Testis (tissue), 2 donors: ENCODE measurements at regions not wholly inside any gene's neighbourhood (a gene's known extent, or its start where the extent isn't known, plus 50 kb on each side); places are given as distances from the start of the nearest gene placed in this dataset.

Experiments
- DNase-seq: peaks from one replicate; pipeline ENCODE4 v3.0.0-alpha.2; 2019
- H3K27ac ChIP-seq, 2 donors: fragments of 200-600 bp; sonication (generic); one replicate each; pipeline ENCODE4 v1.5.1; 2019
- H3K27me3 ChIP-seq: fragments of 200-600 bp; sonication (generic); one replicate; pipeline ENCODE4 v1.5.1; 2019
- H3K36me3 ChIP-seq: fragments of 200-600 bp; sonication (generic); one replicate; pipeline ENCODE4 v1.5.1; 2017; ENCODE audit warnings: low read depth; ENCODE audit errors: missing control alignments
- H3K4me1 ChIP-seq: fragments of 200-600 bp; sonication (generic); one replicate; pipeline ENCODE4 v1.5.1; 2019
- H3K4me3 ChIP-seq, 2 donors: fragments of 200-600 bp; sonication (generic); one replicate each; pipeline ENCODE4 v1.5.1; 2017 to 2019
- H3K9me3 ChIP-seq: fragments of 200-600 bp; sonication (generic); one replicate; pipeline ENCODE4 v1.5.1; 2017
- POLR2A ChIP-seq: fragments of 450-650 bp; IDR thresholded peaks from one replicate; pipeline ENCODE4 v1.6.1; 2017; ENCODE audit warnings: antibody characterized with exemption, mild to moderate bottlenecking, moderate library complexity
- WGBS, 2 donors: methylation state at CpG; one replicate each; pipeline ENCODE4 v1.1.5; 2018; 5-methylcytosine and 5-hydroxymethylcytosine counted together
- intact Hi-C: fragments of 100-400 bp; cut with DNase I; formaldehyde crosslinking; loops from one replicate; pipeline ENCODE4 v1.15.1; 2023; ENCODE audit warnings: low total_unique reads
- TF ChIP-seq, protein P1 (sequence below), 3 experiments: fragments of 450-650 bp in 2 of 3; fragments of 200-600 bp in 1 of 3; sonication (generic) in 1 of 3; IDR thresholded peaks; one replicate each; pipeline ENCODE4 v1.5.1; 2016 to 2019; ENCODE audit warnings: antibody characterized with exemption in 3 of 3, mild to moderate bottlenecking in 2 of 3, moderate library complexity in 1 of 3

- 92% methylated on average over 1 of the region's 1 CpG for WGBS, 2 donors
- no peak overlapping the region for H3K4me3 ChIP-seq
- intact Hi-C loops: no loop called here
- H3K27ac ChIP-seq: no peak overlapping the region
- no peak for DNase-seq
- TF ChIP-seq, protein P1, sequence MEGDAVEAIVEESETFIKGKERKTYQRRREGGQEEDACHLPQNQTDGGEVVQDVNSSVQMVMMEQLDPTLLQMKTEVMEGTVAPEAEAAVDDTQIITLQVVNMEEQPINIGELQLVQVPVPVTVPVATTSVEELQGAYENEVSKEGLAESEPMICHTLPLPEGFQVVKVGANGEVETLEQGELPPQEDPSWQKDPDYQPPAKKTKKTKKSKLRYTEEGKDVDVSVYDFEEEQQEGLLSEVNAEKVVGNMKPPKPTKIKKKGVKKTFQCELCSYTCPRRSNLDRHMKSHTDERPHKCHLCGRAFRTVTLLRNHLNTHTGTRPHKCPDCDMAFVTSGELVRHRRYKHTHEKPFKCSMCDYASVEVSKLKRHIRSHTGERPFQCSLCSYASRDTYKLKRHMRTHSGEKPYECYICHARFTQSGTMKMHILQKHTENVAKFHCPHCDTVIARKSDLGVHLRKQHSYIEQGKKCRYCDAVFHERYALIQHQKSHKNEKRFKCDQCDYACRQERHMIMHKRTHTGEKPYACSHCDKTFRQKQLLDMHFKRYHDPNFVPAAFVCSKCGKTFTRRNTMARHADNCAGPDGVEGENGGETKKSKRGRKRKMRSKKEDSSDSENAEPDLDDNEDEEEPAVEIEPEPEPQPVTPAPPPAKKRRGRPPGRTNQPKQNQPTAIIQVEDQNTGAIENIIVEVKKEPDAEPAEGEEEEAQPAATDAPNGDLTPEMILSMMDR (IDR thresholded peaks at IDR 0.05): no peak
- no peak for TF ChIP-seq POLR2A
- no peaks in the 10 kb centered on the region for H3K9me3 ChIP-seq
- no peaks in the 10 kb centered on the region for H3K4me1 ChIP-seq
- H3K27me3 ChIP-seq: no peaks in the 10 kb centered on the region
- no peaks in the 10 kb centered on the region for H3K36me3 ChIP-seq
These were observed 196.9 kb downstream of the ARHGAP12 start for GRCh38 chr10:31731711-31732110.

- Histone ChIP-seq H3K4me1 (no peaks in the 10 kb centered on the region), H3K9me3 (no peaks in the 10 kb centered on the region), H3K27ac (no peak overlapping the region), H3K4me3 (no peak overlapping the region), H3K27me3 (no peaks in the 10 kb centered on the region), H3K36me3 (no peaks in the 10 kb centered on the region)
- WGBS, 2 donors: 94 to 98% methylated on average over 3 of the region's 3 CpGs
- no peak for DNase-seq
- no peak for TF ChIP-seq POLR2A
- TF ChIP-seq, protein P1 (IDR thresholded peaks at IDR 0.05): no peak
- intact Hi-C loops: no loop called here
These were observed 197.9 kb downstream of the ARHGAP12 start for GRCh38 chr10:31730776-31731175.

DNA sequence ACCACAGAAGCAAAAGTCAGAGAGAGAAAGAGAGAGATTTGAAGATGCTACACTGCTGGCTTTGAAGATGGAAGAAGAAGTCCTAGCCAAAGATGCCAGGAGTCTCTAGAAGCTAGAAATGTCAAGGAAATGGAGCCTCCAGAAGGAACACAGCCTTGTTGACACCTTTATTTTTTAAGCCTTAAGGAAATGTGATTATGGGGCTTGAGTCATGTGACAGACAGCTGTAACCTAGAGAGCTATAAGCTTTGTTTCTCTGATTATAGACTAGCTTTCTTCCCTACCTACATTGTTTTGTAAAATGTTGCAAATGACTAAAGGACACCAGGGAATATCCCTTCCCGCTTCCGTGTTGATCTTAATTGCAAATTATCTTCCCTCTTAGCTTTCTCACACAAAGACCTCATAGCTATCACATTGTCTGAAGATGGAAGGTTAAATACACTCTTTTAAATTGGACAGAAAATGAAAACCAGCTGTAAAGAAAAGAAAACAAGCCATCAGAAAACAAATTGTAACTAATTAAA is 199.9 kb downstream of the ARHGAP12 start:
- intact Hi-C loops: no loop called here

GRCh38 chr10:31725436-31725835 is 203.2 kb downstream of the ARHGAP12 start:
- no peaks in the 10 kb centered on the region for H3K9me3 ChIP-seq
- 81 to 95% methylated on average over 7 of the region's 7 CpGs for WGBS, 2 donors
- H3K27me3 ChIP-seq: no peaks in the 10 kb centered on the region
- H3K4me3 ChIP-seq: no peak overlapping the region
- no peak overlapping the region for H3K27ac ChIP-seq
- no peak for TF ChIP-seq POLR2A
- TF ChIP-seq, protein P1 (IDR thresholded peaks at IDR 0.05): no peak
- no peak for DNase-seq
- H3K4me1 ChIP-seq: no peaks in the 10 kb centered on the region
- intact Hi-C loops: no loop called here
- no peaks in the 10 kb centered on the region for H3K36me3 ChIP-seq

More for the DNA sequence above, 199.9 kb downstream of the ARHGAP12 start:
- Histone ChIP-seq H3K4me1 (no peaks in the 10 kb centered on the region), H3K27ac (no peak overlapping the region), H3K36me3 (no peaks in the 10 kb centered on the region), H3K4me3 (no peak overlapping the region), H3K27me3 (no peaks in the 10 kb centered on the region), H3K9me3 (no peaks in the 10 kb centered on the region)
- DNase-seq: no peak
- 51 to 58% methylated on average over 2 of the region's 2 CpGs for WGBS, 2 donors
- TF ChIP-seq, protein P1 (IDR thresholded peaks at IDR 0.05): no peak
- no peak for TF ChIP-seq POLR2A

- H3K27ac ChIP-seq: no peak overlapping the region
- H3K4me3 ChIP-seq: no peak overlapping the region
- intact Hi-C loops: no loop called here
- 86 to 94% methylated on average over 5 of the region's 5 CpGs for WGBS, 2 donors
- no peak for TF ChIP-seq POLR2A
- TF ChIP-seq, protein P1 (IDR thresholded peaks at IDR 0.05): no peak
- no peaks in the 10 kb centered on the region for H3K27me3 ChIP-seq
- no peaks in the 10 kb centered on the region for H3K36me3 ChIP-seq
- DNase-seq: no peak
- no peaks in the 10 kb centered on the region for H3K9me3 ChIP-seq
- no peaks in the 10 kb centered on the region for H3K4me1 ChIP-seq
These were observed 204.3 kb downstream of the ARHGAP12 start for GRCh38 chr10:31724296-31724695.
